ENCODE measurements at regions not wholly inside any gene's neighbourhood (a gene's known extent, or its start where the extent isn't known, plus 50 kb on each side); places are given as distances from the start of the nearest gene placed in this dataset.

DNA sequence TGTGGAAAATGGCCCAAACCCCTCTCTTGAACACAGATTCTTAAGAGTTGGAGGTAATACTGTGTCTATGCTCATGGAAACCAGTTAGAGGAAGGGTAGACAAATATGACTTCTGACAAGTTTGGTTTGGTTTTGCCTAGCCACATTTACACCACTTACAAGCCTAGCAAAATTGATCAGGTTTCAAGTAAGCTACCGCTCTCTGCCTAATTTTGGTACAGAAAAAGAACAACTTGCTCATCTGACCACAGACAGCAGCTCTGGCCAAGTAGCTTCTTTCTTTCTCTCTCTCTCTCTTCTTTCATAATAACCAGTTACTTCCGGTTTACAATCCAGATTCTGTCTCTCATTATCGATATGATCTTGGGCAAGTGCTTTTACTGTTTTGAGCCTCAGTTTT lies 260.0 kb downstream of the GLUD2 start:
- Mint-ChIP-seq H3K4me3 (no peak overlapping the region), H3K36me3 (no peaks in the 10 kb centered on the region), H3K27me3 (ENCODE audit: low read depth) (no peaks in the 10 kb centered on the region), H3K27ac (no peak overlapping the region), H3K4me1 (peaks cover 2% of the 10 kb centered on the region), H3K9me3 (peaks cover 11% of the 10 kb centered on the region)
- no peak for DNase-seq (ENCODE audit: low spot score in 2 of 2, unreplicated experiment in 2 of 2)
- TF ChIP-seq, protein P1, sequence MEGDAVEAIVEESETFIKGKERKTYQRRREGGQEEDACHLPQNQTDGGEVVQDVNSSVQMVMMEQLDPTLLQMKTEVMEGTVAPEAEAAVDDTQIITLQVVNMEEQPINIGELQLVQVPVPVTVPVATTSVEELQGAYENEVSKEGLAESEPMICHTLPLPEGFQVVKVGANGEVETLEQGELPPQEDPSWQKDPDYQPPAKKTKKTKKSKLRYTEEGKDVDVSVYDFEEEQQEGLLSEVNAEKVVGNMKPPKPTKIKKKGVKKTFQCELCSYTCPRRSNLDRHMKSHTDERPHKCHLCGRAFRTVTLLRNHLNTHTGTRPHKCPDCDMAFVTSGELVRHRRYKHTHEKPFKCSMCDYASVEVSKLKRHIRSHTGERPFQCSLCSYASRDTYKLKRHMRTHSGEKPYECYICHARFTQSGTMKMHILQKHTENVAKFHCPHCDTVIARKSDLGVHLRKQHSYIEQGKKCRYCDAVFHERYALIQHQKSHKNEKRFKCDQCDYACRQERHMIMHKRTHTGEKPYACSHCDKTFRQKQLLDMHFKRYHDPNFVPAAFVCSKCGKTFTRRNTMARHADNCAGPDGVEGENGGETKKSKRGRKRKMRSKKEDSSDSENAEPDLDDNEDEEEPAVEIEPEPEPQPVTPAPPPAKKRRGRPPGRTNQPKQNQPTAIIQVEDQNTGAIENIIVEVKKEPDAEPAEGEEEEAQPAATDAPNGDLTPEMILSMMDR (IDR thresholded peaks at IDR 0.05; ENCODE audit: unreplicated experiment): no peak

DNA sequence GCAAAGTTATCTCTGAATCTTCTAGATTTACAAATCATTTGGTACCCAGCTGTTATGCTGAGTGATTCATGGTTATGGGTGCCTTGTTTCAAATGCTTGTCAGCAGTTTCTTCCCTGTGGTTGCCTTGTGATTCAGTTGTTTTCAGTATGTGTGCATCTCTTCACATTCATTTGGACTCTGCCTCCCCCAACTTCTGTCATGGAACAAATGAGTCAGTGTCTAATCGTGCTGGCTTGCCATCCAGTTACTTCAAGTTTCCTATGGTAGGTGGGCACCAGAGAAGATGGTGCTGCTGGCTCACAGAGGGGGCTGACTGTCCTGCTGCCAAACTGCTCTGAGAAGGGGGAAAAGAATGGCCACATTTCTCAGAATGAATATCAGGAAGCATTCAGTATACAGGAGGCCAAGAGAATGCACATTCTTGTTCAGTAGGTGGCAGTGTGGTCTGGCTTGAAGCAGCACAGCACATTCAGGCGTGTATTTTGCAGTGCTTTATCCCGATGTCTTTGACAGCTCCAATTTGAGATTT lies 260.9 kb downstream of the GLUD2 start:
- Mint-ChIP-seq H3K9me3 (peaks cover 11% of the 10 kb centered on the region), H3K4me1 (peaks cover 2% of the 10 kb centered on the region), H3K27me3 (ENCODE audit: low read depth) (no peaks in the 10 kb centered on the region), H3K27ac (no peak overlapping the region), H3K36me3 (no peaks in the 10 kb centered on the region), H3K4me3 (no peak overlapping the region)
- TF ChIP-seq, protein P1 (IDR thresholded peaks at IDR 0.05; ENCODE audit: unreplicated experiment): no peak
- no peak for DNase-seq (ENCODE audit: low spot score in 2 of 2, unreplicated experiment in 2 of 2)

DNA sequence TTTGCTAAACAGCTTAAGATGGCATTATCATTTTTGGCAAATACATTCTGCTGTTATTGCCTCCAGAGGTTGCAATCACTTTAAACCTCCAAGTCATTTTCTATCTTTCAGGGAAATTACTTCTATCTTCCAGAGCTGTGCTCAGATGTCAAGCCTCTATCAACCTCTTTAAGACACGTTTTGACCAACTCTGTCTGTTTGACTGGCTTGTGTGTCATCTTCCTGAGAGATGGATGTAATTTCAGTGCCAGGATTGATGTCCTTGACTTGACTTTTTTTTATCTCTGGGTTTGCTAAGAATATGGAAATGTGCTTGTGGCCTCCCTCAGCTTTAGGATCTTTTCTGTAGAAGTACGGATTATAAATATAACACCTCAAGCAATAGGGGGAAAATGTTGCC lies 263.4 kb downstream of the GLUD2 start:
- Mint-ChIP-seq H3K27ac (no peak overlapping the region), H3K4me3 (no peak overlapping the region), H3K27me3 (ENCODE audit: low read depth) (no peaks in the 10 kb centered on the region), H3K36me3 (no peaks in the 10 kb centered on the region), H3K4me1 (peaks cover 2% of the 10 kb centered on the region), H3K9me3 (peaks cover 3% of the 10 kb centered on the region)
- TF ChIP-seq, protein P1 (IDR thresholded peaks at IDR 0.05; ENCODE audit: unreplicated experiment): no peak
- no peak for DNase-seq (ENCODE audit: low spot score in 2 of 2, unreplicated experiment in 2 of 2)

DNA sequence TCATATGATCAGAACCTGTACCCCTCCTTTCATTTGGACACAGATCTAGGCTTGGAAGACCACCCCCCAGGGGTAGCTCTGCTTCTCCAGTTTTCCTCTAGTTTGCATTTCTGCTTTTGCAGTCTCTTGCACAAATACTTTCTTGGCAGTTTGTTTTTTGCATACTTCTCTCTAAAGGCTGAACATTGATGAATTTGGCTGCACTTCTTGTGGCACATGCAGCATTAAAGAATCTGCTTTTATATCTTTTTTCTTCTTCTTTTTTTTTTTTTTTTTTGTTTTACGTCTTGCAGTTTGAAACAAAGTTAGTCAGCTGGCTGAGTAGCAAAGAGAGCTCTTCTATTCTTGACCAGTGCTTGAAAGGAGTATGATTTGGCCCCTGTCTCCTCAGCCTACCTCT lies 273.0 kb downstream of the GLUD2 start:
- TF ChIP-seq, protein P1 (IDR thresholded peaks at IDR 0.05; ENCODE audit: unreplicated experiment): no peak
- Mint-ChIP-seq H3K4me3 (no peak overlapping the region), H3K27ac (no peak overlapping the region), H3K9me3 (peaks cover 19% of the 10 kb centered on the region), H3K4me1 (peaks cover 9% of the 10 kb centered on the region), H3K27me3 (ENCODE audit: low read depth) (no peaks in the 10 kb centered on the region), H3K36me3 (no peaks in the 10 kb centered on the region)
- no peak for DNase-seq (ENCODE audit: low spot score in 2 of 2, unreplicated experiment in 2 of 2)

DNA sequence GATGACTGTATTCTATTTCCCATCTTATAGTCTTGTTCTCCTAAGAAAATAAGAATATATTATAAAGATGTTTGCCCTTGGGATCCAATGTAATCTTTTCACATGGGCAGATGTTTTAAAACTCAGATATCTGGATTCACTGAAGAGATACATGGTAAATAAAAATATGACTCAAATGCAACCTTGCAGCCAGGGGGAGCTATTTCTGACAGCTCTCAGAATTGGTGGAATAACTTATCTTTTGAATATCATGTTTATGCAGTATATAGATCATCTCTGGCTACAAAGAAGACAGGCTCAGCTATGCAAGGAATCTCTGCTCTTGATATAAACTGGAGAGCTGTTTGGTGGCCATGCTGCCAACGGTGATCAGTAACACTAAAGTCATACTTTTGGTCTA lies 274.7 kb downstream of the GLUD2 start:
- H3K9me3 Mint-ChIP-seq: peaks cover 14% of the 10 kb centered on the region

More for the DNA sequence above, 274.7 kb downstream of the GLUD2 start:
- no peak overlapping the region for H3K4me3 Mint-ChIP-seq
- DNase-seq (ENCODE audit: low spot score in 2 of 2, unreplicated experiment in 2 of 2): no peak
- H3K27me3 Mint-ChIP-seq (ENCODE audit: low read depth): no peaks in the 10 kb centered on the region
- peaks cover 9% of the 10 kb centered on the region for H3K4me1 Mint-ChIP-seq
- TF ChIP-seq, protein P1 (IDR thresholded peaks at IDR 0.05; ENCODE audit: unreplicated experiment): peak; percentile 30
- H3K36me3 Mint-ChIP-seq: no peaks in the 10 kb centered on the region
- H3K27ac Mint-ChIP-seq: no peak overlapping the region

All from mesothelial cell of epicardium (in vitro differentiated cells).